Rectal smooth muscle tissue (tissue), 1 donor: ENCODE measurements at regions not wholly inside any gene's neighbourhood (a gene's known extent, or its start where the extent isn't known, plus 50 kb on each side); places are given as distances from the start of the nearest gene placed in this dataset.

Source experiments
- H3K27ac ChIP-seq: one replicate; pipeline ENCODE4 v1.7.0; 2013; ENCODE audit warnings: low read depth, low read length, inconsistent platforms
- H3K27me3 ChIP-seq: one replicate; pipeline ENCODE4 v1.7.0; 2013; ENCODE audit warnings: low read length; ENCODE audit not compliant: control insufficient read depth, insufficient read depth
- H3K36me3 ChIP-seq: one replicate; pipeline ENCODE4 v1.7.0; 2013; ENCODE audit warnings: low read length; ENCODE audit not compliant: control insufficient read depth, insufficient read depth
- H3K4me1 ChIP-seq: one replicate; pipeline ENCODE4 v1.7.0; 2013; ENCODE audit warnings: low read length; ENCODE audit not compliant: control insufficient read depth, insufficient read depth
- H3K4me3 ChIP-seq: one replicate; pipeline ENCODE4 v1.7.0; 2013; ENCODE audit warnings: low read length
- H3K9ac ChIP-seq: one replicate; pipeline ENCODE4 v1.7.0; 2013; ENCODE audit warnings: low read length

DNA sequence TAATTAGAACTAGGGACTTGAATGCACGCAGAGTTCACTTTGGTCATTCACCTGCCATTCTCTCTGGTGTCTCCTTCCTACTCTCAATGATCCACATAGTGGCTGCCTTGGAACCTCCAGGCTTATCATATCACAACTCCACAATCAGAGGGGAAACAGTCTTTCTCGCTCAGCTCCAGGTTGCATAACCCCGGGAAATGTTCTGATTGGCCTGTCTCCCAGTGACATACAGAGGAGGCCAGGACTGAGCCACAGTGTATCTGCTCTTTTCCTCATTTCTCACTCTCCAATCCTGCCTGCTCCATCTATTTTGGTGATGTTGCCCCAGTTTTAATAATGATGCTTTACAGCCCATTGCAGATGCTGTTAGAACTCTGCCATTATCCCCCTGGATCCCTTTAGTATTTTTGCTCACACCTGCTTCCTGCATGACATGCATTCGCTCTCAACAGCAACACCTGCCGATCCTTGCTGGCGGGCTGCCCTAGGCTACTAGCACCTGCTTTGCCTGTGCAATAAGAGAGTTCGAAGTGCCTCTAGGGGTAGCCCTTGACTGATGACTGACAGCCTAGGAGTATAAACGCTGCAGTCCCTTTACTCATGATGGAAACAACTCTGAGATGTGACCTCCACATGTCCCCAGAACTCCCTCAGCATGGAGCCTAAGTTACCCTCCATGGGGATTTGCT, 211.3 kb upstream of the RPS6KA3 start:
- no peak overlapping the region for H3K9ac ChIP-seq
- H3K27me3 ChIP-seq, result no peaks in the 10 kb centered on the region
- no peaks in the 10 kb centered on the region for H3K36me3 ChIP-seq
- H3K4me3 ChIP-seq, result no peak overlapping the region
- H3K27ac ChIP-seq, result no peak overlapping the region
- no peaks in the 10 kb centered on the region for H3K4me1 ChIP-seq

DNA sequence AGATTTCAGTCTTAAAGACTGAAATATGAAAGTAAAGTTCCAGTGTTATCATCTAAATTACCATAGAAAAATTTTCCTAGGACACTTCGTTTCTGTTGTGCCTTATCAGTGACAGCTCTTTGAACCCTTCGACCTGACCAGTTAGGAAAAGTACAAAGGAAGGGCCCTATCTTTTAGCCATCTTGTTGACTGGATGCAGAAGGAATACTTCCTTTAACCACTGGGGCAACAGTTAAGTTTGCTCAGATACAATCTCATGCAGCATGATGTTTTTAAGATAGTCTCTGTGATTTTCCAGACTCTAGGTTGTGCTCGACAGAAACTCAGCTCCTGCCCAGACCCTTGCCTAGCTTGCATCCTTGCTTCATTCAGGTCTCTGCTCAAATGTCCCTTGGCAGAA, 210.5 kb upstream of the RPS6KA3 start:
- no peaks in the 10 kb centered on the region for H3K4me1 ChIP-seq
- no peak overlapping the region for H3K4me3 ChIP-seq
- H3K36me3 ChIP-seq, result no peaks in the 10 kb centered on the region
- H3K27me3 ChIP-seq, result no peaks in the 10 kb centered on the region
- H3K27ac ChIP-seq, result no peak overlapping the region
- H3K9ac ChIP-seq, result no peak overlapping the region

DNA sequence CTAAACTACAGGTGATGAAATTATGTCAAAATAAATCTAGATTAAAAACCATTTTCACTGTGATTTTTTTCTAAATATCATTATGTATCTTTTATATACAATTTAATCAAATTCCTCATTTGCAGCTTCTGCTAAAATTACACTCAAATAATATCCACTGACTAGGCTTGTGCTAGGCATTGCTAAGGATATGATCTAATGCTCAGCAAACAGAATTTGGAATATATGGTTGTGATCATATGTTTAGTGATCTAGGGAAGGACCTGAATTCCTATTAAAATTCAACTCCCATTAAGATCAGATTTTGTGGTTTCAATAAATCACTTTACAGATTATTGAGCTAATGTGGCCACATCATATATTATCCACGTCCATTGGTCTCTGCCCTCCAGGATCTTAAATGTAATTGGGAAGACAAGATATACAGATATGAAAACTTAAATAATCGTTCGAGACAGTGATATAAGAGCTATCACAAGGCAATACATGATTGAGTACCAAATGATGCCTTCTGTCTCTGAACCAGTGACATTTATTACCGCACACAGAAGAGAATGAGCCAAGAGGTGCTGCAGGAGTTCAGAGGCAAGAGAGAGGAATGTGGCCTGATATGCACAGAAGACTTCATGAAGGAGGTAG, 206.0 kb upstream of the RPS6KA3 start:
- Histone ChIP-seq H3K36me3 (no peaks in the 10 kb centered on the region), H3K27me3 (no peaks in the 10 kb centered on the region), H3K4me3 (no peak overlapping the region), H3K27ac (no peak overlapping the region), H3K4me1 (no peaks in the 10 kb centered on the region), H3K9ac (no peak overlapping the region)

DNA sequence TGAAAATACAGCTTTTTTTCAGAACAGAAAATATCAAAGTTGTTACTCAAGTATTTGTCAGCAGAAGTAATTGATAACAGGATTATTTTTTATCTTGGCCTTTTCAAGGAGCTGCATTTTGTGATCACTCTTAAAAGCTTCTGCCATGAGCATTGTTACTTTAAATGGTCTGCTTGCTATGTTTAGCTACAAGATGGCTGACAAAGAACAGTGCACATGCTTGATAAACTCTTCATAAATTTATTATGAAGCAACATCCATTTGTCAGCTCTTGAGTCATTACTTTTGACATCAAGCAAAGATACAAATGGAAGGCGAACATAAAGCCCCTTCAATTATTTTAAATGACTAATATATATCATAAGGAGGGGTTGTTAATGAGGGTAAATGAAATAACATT, 205.4 kb upstream of the RPS6KA3 start:
- Histone ChIP-seq H3K9ac (no peak overlapping the region), H3K4me1 (no peaks in the 10 kb centered on the region), H3K27me3 (no peaks in the 10 kb centered on the region), H3K36me3 (no peaks in the 10 kb centered on the region), H3K4me3 (no peak overlapping the region), H3K27ac (no peak overlapping the region)

DNA sequence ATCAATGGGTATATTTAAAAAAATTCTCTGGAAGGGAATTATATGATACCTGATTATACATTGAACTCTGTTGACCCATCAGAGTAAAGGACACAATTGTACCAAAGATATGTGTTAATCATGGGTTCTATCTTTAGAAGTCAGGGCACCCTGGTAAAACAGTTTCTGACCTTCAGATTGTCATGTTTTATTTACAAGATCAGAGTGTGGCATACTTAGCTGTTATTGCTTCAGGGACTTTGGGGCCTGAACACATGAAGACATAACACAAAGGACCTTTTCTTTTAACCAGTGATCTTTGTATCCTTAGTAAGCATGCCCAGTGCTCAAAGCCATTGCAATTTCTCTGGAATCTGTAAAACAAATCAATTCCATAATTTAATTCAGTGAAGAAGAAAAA, 204.8 kb upstream of the RPS6KA3 start:
- H3K4me1 ChIP-seq, result no peaks in the 10 kb centered on the region
- no peak overlapping the region for H3K4me3 ChIP-seq
- no peaks in the 10 kb centered on the region for H3K36me3 ChIP-seq
- H3K27ac ChIP-seq, result no peak overlapping the region
- no peaks in the 10 kb centered on the region for H3K27me3 ChIP-seq
- H3K9ac ChIP-seq, result no peak overlapping the region

DNA sequence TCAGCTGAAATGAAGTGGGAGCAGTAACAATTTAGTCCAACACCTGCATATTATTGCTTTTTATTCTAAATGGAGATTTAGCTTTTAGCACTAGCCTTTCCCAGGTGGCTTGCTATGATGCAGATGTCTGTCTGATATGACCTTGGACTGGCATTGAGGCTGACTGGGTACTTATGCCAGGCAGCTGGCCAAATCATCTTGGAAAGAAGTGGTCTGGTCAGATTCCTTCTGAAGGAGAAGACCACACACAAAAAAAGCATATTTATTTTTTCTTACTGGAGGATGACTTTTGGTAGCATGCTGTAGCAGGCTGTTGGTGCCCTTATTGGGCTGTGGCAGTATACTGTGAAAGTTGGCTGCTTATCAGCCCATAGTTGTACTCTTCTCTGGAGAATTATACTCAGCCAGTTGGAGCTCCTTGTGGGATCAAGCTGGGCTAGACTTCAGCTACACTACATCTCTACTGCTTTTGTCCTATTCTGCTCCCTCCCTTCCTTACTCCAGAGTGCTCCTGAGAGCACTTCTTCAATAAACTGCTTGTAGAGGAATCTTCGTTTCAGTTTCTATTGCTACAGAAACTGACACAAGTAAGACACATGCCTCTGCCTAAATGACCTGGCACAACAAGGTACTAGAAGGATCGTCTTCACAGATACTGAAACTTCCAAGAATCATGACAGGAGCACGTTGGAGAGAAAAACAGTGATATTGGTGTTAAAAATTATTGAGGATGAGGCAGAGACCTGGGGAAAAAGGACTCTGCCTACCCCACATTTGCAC, 196.8 kb upstream of the RPS6KA3 start:
- Histone ChIP-seq H3K4me3 (no peak overlapping the region), H3K36me3 (no peaks in the 10 kb centered on the region), H3K9ac (no peak overlapping the region), H3K4me1 (no peaks in the 10 kb centered on the region), H3K27me3 (peaks cover 2% of the 10 kb centered on the region), H3K27ac (no peak overlapping the region)

DNA sequence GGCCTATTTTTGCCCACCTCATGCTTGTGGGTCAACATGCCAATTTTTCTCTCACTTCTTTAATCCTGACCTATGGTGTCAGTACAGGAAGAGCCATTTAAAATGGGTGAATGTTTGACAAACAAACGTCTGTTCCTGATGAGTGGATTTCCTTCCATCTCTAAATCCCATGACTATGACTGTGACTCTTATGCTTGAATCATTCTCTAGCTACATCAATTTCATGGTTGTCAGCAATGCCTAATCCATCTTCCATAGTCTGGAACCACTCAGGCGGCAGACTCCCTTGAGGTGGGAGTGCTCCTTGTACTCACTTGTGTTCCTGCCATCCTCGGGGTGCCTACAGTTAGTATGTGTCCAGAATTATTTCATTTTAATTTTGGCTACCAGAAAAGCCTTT, 194.9 kb upstream of the RPS6KA3 start:
- H3K36me3 ChIP-seq, result no peaks in the 10 kb centered on the region
- no peak overlapping the region for H3K4me3 ChIP-seq
- H3K27ac ChIP-seq, result no peak overlapping the region
- H3K4me1 ChIP-seq, result no peaks in the 10 kb centered on the region
- H3K9ac ChIP-seq, result no peak overlapping the region
- peaks cover 2% of the 10 kb centered on the region for H3K27me3 ChIP-seq

DNA sequence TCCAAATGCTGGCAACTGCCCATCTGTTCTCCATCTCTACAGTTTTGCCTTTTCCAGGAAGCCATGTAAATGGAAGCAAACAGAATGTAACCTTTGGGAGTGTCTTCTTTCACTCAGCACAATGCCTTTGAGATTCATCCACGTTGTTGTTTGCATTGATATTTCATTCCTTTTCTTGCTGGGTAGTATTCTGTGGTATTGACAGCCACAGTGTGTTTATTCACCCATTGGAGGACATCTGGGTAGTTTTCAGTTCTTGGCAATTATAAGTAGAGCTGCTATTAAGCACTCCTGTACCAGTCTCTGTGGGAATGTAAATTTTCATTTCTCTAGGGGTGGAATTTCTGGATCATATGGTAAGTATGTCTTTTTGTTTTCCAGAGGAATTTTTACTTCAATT, 194.3 kb upstream of the RPS6KA3 start:
- no peaks in the 10 kb centered on the region for H3K4me1 ChIP-seq
- H3K27me3 ChIP-seq, result peaks cover 2% of the 10 kb centered on the region
- no peaks in the 10 kb centered on the region for H3K36me3 ChIP-seq
- H3K27ac ChIP-seq, result no peak overlapping the region
- H3K4me3 ChIP-seq, result no peak overlapping the region
- H3K9ac ChIP-seq, result no peak overlapping the region

DNA sequence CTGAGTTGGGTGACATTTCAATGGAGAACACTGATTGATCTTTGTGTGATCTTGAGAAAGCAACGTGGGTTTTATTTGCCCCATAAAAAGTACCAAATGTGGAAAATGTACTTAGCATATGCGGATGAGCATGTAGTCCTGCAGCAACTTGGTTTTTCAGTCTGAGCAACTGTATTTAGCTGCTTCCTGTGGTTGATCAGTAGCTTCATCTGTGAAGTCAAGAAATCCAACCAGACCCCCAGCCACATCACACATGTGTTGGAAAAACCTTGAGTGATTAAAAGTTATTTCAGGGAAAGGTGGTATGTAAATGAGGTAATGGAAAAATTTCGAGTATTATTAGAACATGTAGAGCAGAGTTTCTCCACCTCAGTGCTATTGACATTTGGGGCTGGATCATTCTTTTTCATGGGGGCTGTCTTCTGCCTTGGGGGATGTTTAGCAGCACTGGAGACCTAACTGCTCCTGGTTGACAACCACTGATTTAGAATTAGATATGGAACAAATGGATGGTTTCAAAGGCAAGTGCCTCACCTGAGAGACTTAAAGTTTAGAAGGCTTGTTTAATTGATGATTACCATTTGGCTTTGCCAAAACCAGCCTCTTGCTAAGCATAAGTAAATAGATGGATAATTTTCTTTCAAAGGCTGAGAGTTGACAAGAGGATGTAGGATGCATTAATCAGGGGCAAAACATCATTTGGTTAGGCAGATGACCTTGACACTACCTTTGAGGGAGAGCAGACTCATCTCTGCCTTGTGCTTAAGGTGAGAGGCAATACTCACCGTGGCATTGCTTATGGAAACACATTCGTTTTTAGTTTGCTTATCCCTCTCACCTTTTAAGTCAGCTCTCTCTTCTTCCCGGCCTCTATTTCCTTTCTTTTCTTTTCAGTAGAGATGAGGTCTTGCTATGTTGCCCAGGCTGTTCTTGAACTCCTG, 193.0 kb upstream of the RPS6KA3 start:
- Histone ChIP-seq H3K4me3 (no peak overlapping the region), H3K36me3 (no peaks in the 10 kb centered on the region), H3K27ac (no peak overlapping the region), H3K4me1 (no peaks in the 10 kb centered on the region), H3K9ac (no peak overlapping the region), H3K27me3 (peaks cover 2% of the 10 kb centered on the region)

DNA sequence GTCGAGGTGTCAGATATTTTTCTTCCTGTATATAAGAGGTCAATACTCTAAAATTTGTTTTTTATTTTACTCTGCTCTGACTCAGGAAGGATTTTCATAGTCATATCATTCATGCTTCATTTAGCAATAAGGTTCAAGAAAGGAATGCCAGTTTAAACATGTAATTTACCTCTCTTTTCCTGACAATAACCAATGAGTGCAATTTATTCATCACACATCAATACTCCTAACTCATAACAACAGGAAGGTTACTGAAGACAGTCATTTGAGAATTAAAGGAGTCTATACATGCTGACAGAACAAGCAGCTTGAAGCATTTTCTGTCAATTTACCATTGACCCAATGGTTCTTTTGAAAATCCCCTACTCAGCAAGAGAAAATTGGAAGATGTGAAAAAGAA, 190.3 kb upstream of the RPS6KA3 start:
- Histone ChIP-seq H3K36me3 (no peaks in the 10 kb centered on the region), H3K27me3 (peaks cover 2% of the 10 kb centered on the region), H3K4me3 (no peak overlapping the region), H3K27ac (no peak overlapping the region), H3K4me1 (no peaks in the 10 kb centered on the region), H3K9ac (no peak overlapping the region)

DNA sequence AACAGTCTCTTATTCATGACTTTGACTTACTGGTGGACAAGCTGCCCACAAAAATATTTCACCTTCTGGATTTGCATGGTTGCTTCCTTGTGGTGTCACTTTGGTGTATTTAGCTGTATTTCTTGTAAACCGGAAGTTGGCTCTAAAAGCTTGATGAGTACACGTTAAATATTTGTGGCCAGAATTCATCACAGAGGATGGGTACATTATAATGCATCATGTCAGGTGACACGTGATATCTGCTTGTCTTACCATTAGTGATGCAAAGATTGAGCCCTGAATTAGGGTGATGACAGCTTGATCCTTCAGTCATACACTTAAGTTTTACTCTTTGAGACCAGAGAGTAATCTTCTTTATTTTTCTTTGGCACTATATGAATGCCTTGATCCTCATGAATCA, 188.3 kb upstream of the RPS6KA3 start:
- H3K4me1 ChIP-seq, result no peaks in the 10 kb centered on the region
- H3K27me3 ChIP-seq, result no peaks in the 10 kb centered on the region
- no peak overlapping the region for H3K9ac ChIP-seq
- no peaks in the 10 kb centered on the region for H3K36me3 ChIP-seq
- H3K4me3 ChIP-seq, result no peak overlapping the region
- H3K27ac ChIP-seq, result no peak overlapping the region

DNA sequence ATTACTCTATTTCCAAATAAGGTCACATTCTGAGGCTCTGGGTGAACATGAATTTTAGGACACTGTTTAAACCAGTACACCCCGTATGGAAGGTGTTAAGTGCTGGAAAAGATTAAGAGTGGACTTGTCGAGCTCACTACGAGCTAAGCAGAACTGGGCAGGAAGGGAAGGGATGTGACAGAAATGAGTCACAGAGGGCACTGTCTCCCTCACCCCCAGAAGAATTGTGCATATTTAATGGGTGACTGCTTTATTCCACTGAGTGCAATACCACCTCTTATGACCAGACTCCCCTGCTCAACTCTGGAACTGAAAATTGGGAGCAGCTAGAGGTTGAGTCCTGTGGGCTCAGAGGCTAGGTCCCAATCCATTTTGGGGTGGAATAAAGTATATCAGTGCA, 187.4 kb upstream of the RPS6KA3 start:
- Histone ChIP-seq H3K27ac (no peak overlapping the region), H3K27me3 (no peaks in the 10 kb centered on the region), H3K4me3 (no peak overlapping the region), H3K4me1 (no peaks in the 10 kb centered on the region), H3K36me3 (no peaks in the 10 kb centered on the region), H3K9ac (no peak overlapping the region)
